ENCODE measurements at regions not wholly inside any gene's neighbourhood (a gene's known extent, or its start where the extent isn't known, plus 50 kb on each side); places are given as distances from the start of the nearest gene placed in this dataset.

- intact Hi-C loops (cut with DNase I) = no loop called here
- H3K36me3 ChIP-seq = no peaks in the 10 kb centered on the region
- no peak for DNase-seq
- H3K4me1 ChIP-seq (ENCODE audit: insufficient read depth) = no peaks in the 10 kb centered on the region
- H3K9me3 ChIP-seq = no peaks in the 10 kb centered on the region
- TF ChIP-seq POLR2A (IDR thresholded peaks at IDR 0.05) = no peak
- TF ChIP-seq, protein P1, sequence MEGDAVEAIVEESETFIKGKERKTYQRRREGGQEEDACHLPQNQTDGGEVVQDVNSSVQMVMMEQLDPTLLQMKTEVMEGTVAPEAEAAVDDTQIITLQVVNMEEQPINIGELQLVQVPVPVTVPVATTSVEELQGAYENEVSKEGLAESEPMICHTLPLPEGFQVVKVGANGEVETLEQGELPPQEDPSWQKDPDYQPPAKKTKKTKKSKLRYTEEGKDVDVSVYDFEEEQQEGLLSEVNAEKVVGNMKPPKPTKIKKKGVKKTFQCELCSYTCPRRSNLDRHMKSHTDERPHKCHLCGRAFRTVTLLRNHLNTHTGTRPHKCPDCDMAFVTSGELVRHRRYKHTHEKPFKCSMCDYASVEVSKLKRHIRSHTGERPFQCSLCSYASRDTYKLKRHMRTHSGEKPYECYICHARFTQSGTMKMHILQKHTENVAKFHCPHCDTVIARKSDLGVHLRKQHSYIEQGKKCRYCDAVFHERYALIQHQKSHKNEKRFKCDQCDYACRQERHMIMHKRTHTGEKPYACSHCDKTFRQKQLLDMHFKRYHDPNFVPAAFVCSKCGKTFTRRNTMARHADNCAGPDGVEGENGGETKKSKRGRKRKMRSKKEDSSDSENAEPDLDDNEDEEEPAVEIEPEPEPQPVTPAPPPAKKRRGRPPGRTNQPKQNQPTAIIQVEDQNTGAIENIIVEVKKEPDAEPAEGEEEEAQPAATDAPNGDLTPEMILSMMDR (IDR thresholded peaks at IDR 0.05) = no peak
- no peak for TF ChIP-seq EP300 (IDR thresholded peaks at IDR 0.05)
- H3K27ac ChIP-seq = no peak overlapping the region
- H3K27me3 ChIP-seq = no peaks in the 10 kb centered on the region
- H3K4me3 ChIP-seq = no peak overlapping the region
- 3 to 16% (median 5%) methylated on average over 9 of the region's 9 CpGs for WGBS, 3 donors
These were observed 82.3 kb downstream of the GPX5 start for GRCh38 chr6:28607990-28608389.

GRCh38 chr6:28609672-28610071 lies 84.0 kb downstream of the GPX5 start:
- no peaks in the 10 kb centered on the region for H3K9me3 ChIP-seq
- H3K4me1 ChIP-seq (ENCODE audit: insufficient read depth) = no peaks in the 10 kb centered on the region
- intact Hi-C loops (cut with DNase I) = no loop called here
- H3K27me3 ChIP-seq = no peaks in the 10 kb centered on the region
- TF ChIP-seq EP300 (IDR thresholded peaks at IDR 0.05) (no peak), POLR2A (IDR thresholded peaks at IDR 0.05) (no peak)
- TF ChIP-seq, protein P1 (IDR thresholded peaks at IDR 0.05) = no peak
- H3K27ac ChIP-seq = no peak overlapping the region
- WGBS, 3 donors = 94% methylated on average over 3 of the region's 3 CpGs
- H3K36me3 ChIP-seq = no peaks in the 10 kb centered on the region
- H3K4me3 ChIP-seq = no peak overlapping the region
- DNase-seq = no peak

- 72 to 82% (median 81%) methylated on average over 7 of the region's 7 CpGs for WGBS, 3 donors
- no peak for DNase-seq
- intact Hi-C loops (cut with DNase I) = no loop called here
- no peaks in the 10 kb centered on the region for H3K4me1 ChIP-seq (ENCODE audit: insufficient read depth)
- H3K27ac ChIP-seq = no peak overlapping the region
- no peak for TF ChIP-seq EP300 (IDR thresholded peaks at IDR 0.05)
- no peak for TF ChIP-seq POLR2A (IDR thresholded peaks at IDR 0.05)
- TF ChIP-seq, protein P1 (IDR thresholded peaks at IDR 0.05) = no peak
- no peaks in the 10 kb centered on the region for H3K36me3 ChIP-seq
- H3K9me3 ChIP-seq = no peaks in the 10 kb centered on the region
- H3K27me3 ChIP-seq = no peaks in the 10 kb centered on the region
- no peak overlapping the region for H3K4me3 ChIP-seq
These were observed 89.9 kb downstream of the GPX5 start for GRCh38 chr6:28615616-28615954.

DNA sequence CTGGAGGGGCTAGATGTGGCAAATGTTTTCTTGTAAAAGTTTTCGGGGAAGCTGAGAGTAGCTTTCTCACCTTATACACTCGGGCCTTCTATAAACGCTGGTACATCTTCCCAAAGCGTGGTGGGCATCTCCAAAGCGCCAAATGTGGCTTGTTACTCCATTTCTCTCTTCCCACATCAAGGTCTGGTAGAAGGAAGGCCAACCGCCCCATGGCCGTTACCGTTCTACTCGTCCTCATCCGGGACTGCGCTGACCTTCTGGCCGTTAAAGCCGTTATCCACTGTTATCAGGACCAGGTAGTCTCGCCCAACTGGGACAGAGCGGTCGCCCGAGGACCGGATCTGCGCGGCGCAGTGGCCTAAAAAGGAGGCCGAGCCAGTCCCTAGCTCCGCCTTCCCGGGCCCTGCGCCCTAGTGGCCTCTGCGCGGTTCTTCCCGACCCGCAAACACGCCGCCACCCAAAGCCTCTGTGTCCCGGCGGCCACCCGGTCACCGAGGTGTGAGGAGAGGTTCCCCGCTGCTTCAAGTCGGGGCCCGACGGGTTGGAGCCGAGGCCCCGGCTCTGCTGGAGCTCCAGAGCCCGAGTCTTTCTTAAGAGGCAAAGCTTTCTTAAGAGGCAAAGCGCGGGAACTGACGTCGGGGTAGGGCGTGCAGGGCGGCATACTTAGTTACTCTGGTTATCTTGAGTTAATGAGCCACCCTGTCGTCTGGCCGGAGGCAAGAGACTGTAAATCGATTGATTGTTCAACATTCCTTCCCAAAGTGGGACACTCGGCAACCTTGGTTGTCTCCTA lies 90.5 kb downstream of the GPX5 start:
- Histone ChIP-seq H3K36me3 (no peaks in the 10 kb centered on the region), H3K4me3 (no peak overlapping the region), H3K9me3 (no peaks in the 10 kb centered on the region), H3K27ac (no peak overlapping the region), H3K4me1 (ENCODE audit: insufficient read depth) (no peaks in the 10 kb centered on the region), H3K27me3 (no peaks in the 10 kb centered on the region)
- 36 to 45% (median 43%) methylated on average over 49 to 52 of the region's 52 CpGs for WGBS, 3 donors
- no peak for DNase-seq
- TF ChIP-seq EP300 (IDR thresholded peaks at IDR 0.05) (no peak), POLR2A (IDR thresholded peaks at IDR 0.05) (no peak)
- TF ChIP-seq, protein P1 (IDR thresholded peaks at IDR 0.05) = no peak
- intact Hi-C loops (cut with DNase I) = no loop called here

Data from ovary (tissue), 7 donors.